BLaER1 treated with 17β-estradiol and CSF1 and Interleukin-3, amounts not matched to agents 10 nM and 100 nM (cell line): ENCODE measurements at regions not wholly inside any gene's neighbourhood (a gene's known extent, or its start where the extent isn't known, plus 50 kb on each side); places are given as distances from the start of the nearest gene placed in this dataset.

Source experiments
- H3K27ac ChIP-seq, 11 experiments: shearing (Covaris generic); formaldehyde crosslinking; 2 replicates each; pipeline ENCODE4 v1.8.1; 2022
- H3K27me3 ChIP-seq, 11 experiments: shearing (Covaris generic); formaldehyde crosslinking; 2 replicates each; pipeline ENCODE4 v1.8.1; 2022
- H3K36me3 ChIP-seq, 11 experiments: shearing (Covaris generic); formaldehyde crosslinking; 2 replicates each; pipeline ENCODE4 v1.8.1; 2022
- H3K4me1 ChIP-seq, 10 experiments: shearing (Covaris generic); formaldehyde crosslinking; 2 replicates each; pipeline ENCODE4 v1.8.1; 2022
- H3K4me2 ChIP-seq, 11 experiments: shearing (Covaris generic); formaldehyde crosslinking; 2 replicates each; pipeline ENCODE4 v1.8.1; 2022
- H3K4me3 ChIP-seq, 10 experiments: shearing (Covaris generic); formaldehyde crosslinking; 2 replicates each; pipeline ENCODE4 v1.8.1; 2022
- H3K9ac ChIP-seq, 11 experiments: shearing (Covaris generic); formaldehyde crosslinking; 2 replicates each; pipeline ENCODE4 v1.8.1; 2022
- H3K9me3 ChIP-seq, 11 experiments: shearing (Covaris generic); formaldehyde crosslinking; replicated peaks in 1 of 11; 2 replicates each; pipeline ENCODE4 v1.8.1; 2022
- H4K20me1 ChIP-seq, 11 experiments: shearing (Covaris generic); formaldehyde crosslinking; 2 replicates each; pipeline ENCODE4 v1.8.1; 2022
- Cebpa-rat ChIP-seq, 11 experiments: shearing (Covaris generic); IDR thresholded peaks; 2 replicates each; pipeline ENCODE4 v1.8.1; 2022

DNA sequence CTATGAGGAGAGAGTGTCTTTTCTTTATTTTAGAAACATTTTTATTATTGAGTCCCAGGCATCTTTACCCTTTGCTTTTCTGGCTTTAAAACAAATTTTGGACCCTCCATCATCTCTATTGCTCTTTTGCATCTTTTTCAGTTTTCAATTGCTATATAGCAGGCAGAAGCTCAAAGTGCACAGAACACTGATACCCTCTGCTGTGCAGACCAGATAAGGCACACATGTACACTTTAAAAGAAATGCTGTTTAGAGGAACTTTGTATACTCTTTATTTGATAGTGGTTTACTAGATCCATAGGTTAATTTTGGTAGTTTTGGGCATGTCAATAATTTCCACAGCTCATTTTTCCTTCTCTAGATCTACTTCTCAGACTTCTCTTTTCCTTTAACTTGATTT, 324.2 kb downstream of the SH2D4B start:
- H3K9ac ChIP-seq = no peak overlapping the region
- TF ChIP-seq Cebpa-rat (IDR thresholded peaks at IDR 0.05) = no peak
- H3K36me3 ChIP-seq = no peaks in the 10 kb centered on the region
- H3K27me3 ChIP-seq = no peaks in the 10 kb centered on the region
- 0 out of 22 replicates have a peak, but pooled peaks cover 0 to 5% (median 0%) of the 10 kb centered on the region in 11 experiments for H3K9me3 ChIP-seq
- no peak overlapping the region for H3K27ac ChIP-seq
- no peaks in the 10 kb centered on the region for H4K20me1 ChIP-seq
- no peak overlapping the region for H3K4me3 ChIP-seq
- no peak overlapping the region for H3K4me2 ChIP-seq
- no peaks in the 10 kb centered on the region for H3K4me1 ChIP-seq

DNA sequence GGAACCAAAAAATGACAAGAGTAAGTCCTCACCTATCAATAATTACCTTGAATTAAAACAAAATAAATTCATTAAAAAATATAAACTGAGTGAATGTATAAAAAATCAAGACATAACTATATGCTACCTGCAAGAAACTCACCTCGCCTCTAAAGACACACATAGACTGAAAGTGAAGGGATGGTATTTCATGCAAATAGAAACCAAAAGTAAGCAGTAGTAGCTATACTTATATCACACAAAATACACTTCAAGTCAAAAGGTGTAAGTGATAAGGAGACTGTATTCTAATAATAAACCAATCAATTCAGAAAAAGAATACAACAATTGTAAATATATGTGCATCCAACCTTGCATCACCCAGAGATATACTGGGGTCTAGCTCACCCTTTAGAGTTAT, 332.6 kb downstream of the SH2D4B start:
- H3K36me3 ChIP-seq = no peaks in the 10 kb centered on the region
- H3K9ac ChIP-seq = no peak overlapping the region
- no peaks in the 10 kb centered on the region for H3K27me3 ChIP-seq
- no peak overlapping the region for H3K4me2 ChIP-seq
- H3K9me3 ChIP-seq = peaks cover 5 to 16% (median 8%) of the 10 kb centered on the region in 11 experiments; a peak in 14 of 22 replicates
- H4K20me1 ChIP-seq = no peaks in the 10 kb centered on the region
- H3K4me1 ChIP-seq = no peaks in the 10 kb centered on the region; a peak in 1 of 20 replicates
- H3K4me3 ChIP-seq = no peak overlapping the region
- no peak overlapping the region for H3K27ac ChIP-seq
- TF ChIP-seq Cebpa-rat (IDR thresholded peaks at IDR 0.05) = no peak

DNA sequence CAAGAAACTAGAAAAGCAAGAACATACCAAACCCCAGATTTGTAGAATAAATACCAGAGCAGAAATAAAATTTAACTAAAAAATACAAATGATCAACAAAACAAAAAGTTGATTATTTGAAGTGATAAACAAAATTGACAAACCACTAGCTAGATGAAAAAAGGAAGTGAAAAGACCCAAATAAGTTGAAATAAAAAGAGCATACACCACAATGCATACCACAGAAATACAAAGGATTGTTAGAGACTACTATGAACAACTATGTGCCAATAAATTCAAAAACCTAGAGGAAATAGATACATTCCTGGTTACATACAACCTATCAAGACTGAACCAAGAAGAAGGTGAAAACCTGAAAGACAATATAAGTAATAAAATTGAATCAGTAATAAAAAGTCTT, 333.4 kb downstream of the SH2D4B start:
- Histone ChIP-seq H3K9ac (no peak overlapping the region), H3K4me2 (no peak overlapping the region), H3K9me3 (peaks cover 5 to 16% (median 8%) of the 10 kb centered on the region in 11 experiments; a peak in 14 of 22 replicates), H3K27ac (no peak overlapping the region), H3K27me3 (no peaks in the 10 kb centered on the region), H3K36me3 (no peaks in the 10 kb centered on the region), H4K20me1 (no peaks in the 10 kb centered on the region), H3K4me3 (no peak overlapping the region), H3K4me1 (no peaks in the 10 kb centered on the region; a peak in 1 of 20 replicates)
- TF ChIP-seq Cebpa-rat (IDR thresholded peaks at IDR 0.05) = no peak

DNA sequence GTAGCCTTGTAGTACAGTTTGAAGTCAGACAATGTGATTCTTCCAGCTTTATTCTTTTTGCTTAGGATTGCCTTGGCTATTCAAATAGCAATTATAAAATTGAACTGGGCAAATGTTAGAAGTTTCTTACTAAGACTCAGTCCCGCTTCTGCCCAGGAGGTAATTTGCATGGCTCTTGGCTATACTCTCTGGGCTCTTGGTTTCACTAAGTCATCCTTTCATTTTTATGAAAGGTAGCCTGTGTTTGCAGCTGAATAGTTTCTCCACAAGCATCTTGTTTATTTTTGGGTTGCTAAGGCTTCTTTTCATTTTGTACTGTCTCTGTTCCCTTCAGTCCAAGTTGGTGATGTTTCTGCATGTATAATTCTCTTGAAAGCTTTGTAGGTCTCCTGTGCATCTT, 340.6 kb downstream of the SH2D4B start:
- Histone ChIP-seq H3K4me1 (no peaks in the 10 kb centered on the region), H3K9me3 (peaks cover 0 to 16% (median 10%) of the 10 kb centered on the region in 11 experiments; a peak in 10 of 22 replicates), H3K4me3 (no peak overlapping the region), H3K9ac (no peak overlapping the region), H3K36me3 (no peaks in the 10 kb centered on the region), H3K4me2 (no peak overlapping the region), H3K27ac (no peak overlapping the region), H3K27me3 (no peaks in the 10 kb centered on the region), H4K20me1 (no peaks in the 10 kb centered on the region)
- TF ChIP-seq Cebpa-rat (IDR thresholded peaks at IDR 0.05) = no peak

- Histone ChIP-seq H3K9me3 (no peaks in the 10 kb centered on the region), H3K27ac (no peak overlapping the region), H4K20me1 (no peaks in the 10 kb centered on the region), H3K4me1 (peaks cover 3 to 15% (median 9%) of the 10 kb centered on the region in 10 experiments; a peak in 15 of 20 replicates), H3K9ac (no peak overlapping the region), H3K4me2 (no peak overlapping the region), H3K27me3 (no peaks in the 10 kb centered on the region), H3K36me3 (no peaks in the 10 kb centered on the region), H3K4me3 (no peak overlapping the region)
- TF ChIP-seq Cebpa-rat (IDR thresholded peaks at IDR 0.05) = no peak
Measured at GRCh38 chr10:80890146-80890545, 352.4 kb downstream of the SH2D4B start.

DNA sequence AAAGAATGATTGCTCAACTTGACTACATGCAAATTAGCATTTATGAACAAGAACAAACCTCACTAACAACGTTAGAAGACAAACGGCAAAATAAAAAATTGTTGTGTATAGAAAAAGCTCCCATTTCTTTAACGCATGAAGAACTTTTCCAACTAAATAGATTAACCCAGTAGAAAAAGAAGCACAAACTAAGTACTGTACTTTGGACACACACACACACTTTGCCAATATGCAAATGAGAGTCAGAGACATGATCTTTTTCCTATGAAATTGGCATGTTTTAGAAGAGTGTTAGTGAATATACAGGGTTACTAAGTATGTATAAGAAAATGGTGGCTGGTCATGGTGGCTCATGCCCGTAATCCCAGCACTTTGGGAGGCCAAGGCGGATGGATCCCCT, 355.6 kb downstream of the SH2D4B start:
- no peak for TF ChIP-seq Cebpa-rat (IDR thresholded peaks at IDR 0.05)
- no peak overlapping the region for H3K4me3 ChIP-seq
- H3K36me3 ChIP-seq = no peaks in the 10 kb centered on the region
- H3K4me1 ChIP-seq = peaks cover 3 to 15% (median 9%) of the 10 kb centered on the region in 10 experiments; a peak in 15 of 20 replicates
- H3K4me2 ChIP-seq = no peak overlapping the region
- H3K27me3 ChIP-seq = no peaks in the 10 kb centered on the region
- no peaks in the 10 kb centered on the region for H4K20me1 ChIP-seq
- H3K9me3 ChIP-seq = no peaks in the 10 kb centered on the region
- H3K27ac ChIP-seq = no peak overlapping the region
- H3K9ac ChIP-seq = no peak overlapping the region

DNA sequence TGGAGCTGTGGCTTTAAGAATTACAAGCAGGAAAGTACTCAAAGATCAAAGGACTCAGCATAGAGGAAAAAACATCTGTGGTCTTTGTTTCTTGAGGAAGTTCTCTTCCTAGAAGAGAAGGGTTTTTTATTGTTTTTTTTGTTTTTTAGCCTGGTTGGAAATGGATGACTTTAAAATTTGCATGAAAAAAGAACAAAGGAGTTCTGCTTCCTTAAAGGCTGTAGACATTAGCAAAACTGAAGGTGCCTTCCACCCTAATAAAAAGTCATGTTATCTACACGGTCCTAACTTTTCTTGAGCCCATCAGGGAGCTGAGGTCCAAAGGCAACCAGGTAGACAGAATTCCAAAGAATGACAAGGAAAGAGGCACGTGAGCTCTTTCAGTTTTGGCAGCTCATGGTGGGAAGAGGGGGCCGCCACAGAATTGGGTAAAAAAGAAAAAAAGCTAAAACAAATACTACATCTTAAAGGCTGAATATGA, 356.6 kb downstream of the SH2D4B start:
- Histone ChIP-seq H3K27me3 (no peaks in the 10 kb centered on the region), H3K4me3 (no peak overlapping the region)
- TF ChIP-seq Cebpa-rat (IDR thresholded peaks at IDR 0.05) = no peak

GRCh38 chr10:80894797-80895467, 357.2 kb downstream of the SH2D4B start:
- TF ChIP-seq Cebpa-rat (IDR thresholded peaks at IDR 0.05) = no peak

More for the DNA sequence above, 356.6 kb downstream of the SH2D4B start:
- H3K27ac ChIP-seq = no peak overlapping the region
- H3K9me3 ChIP-seq = no peaks in the 10 kb centered on the region
- H3K9ac ChIP-seq = no peak overlapping the region
- no peaks in the 10 kb centered on the region for H4K20me1 ChIP-seq
- peaks cover 3 to 15% (median 9%) of the 10 kb centered on the region in 10 experiments; a peak in 15 of 20 replicates for H3K4me1 ChIP-seq
- H3K4me2 ChIP-seq = peak overlapping the region in 8 of 11 experiments; percentile 4 to 52 (median 28); a peak in 8 of 22 replicates
- no peaks in the 10 kb centered on the region for H3K36me3 ChIP-seq

DNA sequence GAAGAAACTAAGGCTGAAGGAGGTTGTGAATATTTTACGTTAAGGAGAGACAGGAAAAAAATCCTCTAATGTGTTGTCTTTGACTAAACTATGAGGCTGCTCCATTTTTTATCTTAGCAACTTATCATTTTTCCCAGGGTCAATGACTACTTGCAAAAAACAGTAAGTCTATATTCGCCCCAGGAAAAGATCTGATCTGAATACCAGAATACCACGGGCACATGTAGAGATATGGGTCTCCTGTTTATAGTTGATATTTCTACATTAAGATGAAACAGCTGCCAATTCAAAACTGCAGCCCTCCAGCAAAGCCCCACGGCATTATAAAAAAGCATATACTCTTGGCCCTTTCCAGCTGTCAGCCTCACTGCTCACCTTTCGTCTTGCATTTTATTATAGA, 358.4 kb downstream of the SH2D4B start:
- TF ChIP-seq Cebpa-rat (IDR thresholded peaks at IDR 0.05) = no peak
- Histone ChIP-seq H3K36me3 (no peaks in the 10 kb centered on the region), H3K4me1 (peaks cover 3 to 15% (median 9%) of the 10 kb centered on the region in 10 experiments; a peak in 15 of 20 replicates), H3K27me3 (no peaks in the 10 kb centered on the region), H3K4me3 (no peak overlapping the region), H3K27ac (no peak overlapping the region), H3K4me2 (no peak overlapping the region), H3K9ac (no peak overlapping the region), H4K20me1 (no peaks in the 10 kb centered on the region), H3K9me3 (no peaks in the 10 kb centered on the region)

More at GRCh38 chr10:80894797-80895467, 357.2 kb downstream of the SH2D4B start:
- Histone ChIP-seq H3K27me3 (no peaks in the 10 kb centered on the region), H3K9ac (no peak overlapping the region), H3K4me2 (peak overlapping the region in 6 of 11 experiments; percentile 22 to 52 (median 30); a peak in 7 of 22 replicates), H3K27ac (no peak overlapping the region), H4K20me1 (no peaks in the 10 kb centered on the region), H3K4me1 (peaks cover 3 to 15% (median 9%) of the 10 kb centered on the region in 10 experiments; a peak in 15 of 20 replicates), H3K4me3 (no peak overlapping the region), H3K36me3 (no peaks in the 10 kb centered on the region), H3K9me3 (no peaks in the 10 kb centered on the region)

GRCh38 chr10:80896959-80897358, 359.3 kb downstream of the SH2D4B start:
- H3K9ac ChIP-seq = no peak overlapping the region
- peaks cover 3 to 15% (median 9%) of the 10 kb centered on the region in 10 experiments; a peak in 15 of 20 replicates for H3K4me1 ChIP-seq
- TF ChIP-seq Cebpa-rat (IDR thresholded peaks at IDR 0.05) = no peak
- H3K4me3 ChIP-seq = no peak overlapping the region
- H4K20me1 ChIP-seq = no peaks in the 10 kb centered on the region
- H3K27me3 ChIP-seq = no peaks in the 10 kb centered on the region
- no peaks in the 10 kb centered on the region for H3K36me3 ChIP-seq
- H3K4me2 ChIP-seq = no peak overlapping the region
- H3K27ac ChIP-seq = no peak overlapping the region
- no peaks in the 10 kb centered on the region for H3K9me3 ChIP-seq
